Mesendoderm (in vitro differentiated cells): ENCODE measurements at regions not wholly inside any gene's neighbourhood (a gene's known extent, or its start where the extent isn't known, plus 50 kb on each side); places are given as distances from the start of the nearest gene placed in this dataset.

Experiments
- DNase-seq: peaks from one replicate; pipeline ENCODE4 v3.0.0; 2013
- H2AK5ac ChIP-seq: 2 replicates; pipeline ENCODE4 v1.6.1; 2013; ENCODE audit warnings: low read length, inconsistent platforms
- H2BK120ac ChIP-seq: 2 replicates; pipeline ENCODE4 v1.6.1; 2013; ENCODE audit warnings: low read depth, mild to moderate bottlenecking, low read length, moderate library complexity, mixed read lengths
- H2BK15ac ChIP-seq: replicated peaks from 2 replicates; pipeline ENCODE4 v1.6.1; 2013; ENCODE audit warnings: low read depth, mild to moderate bottlenecking, moderate library complexity
- H2BK5ac ChIP-seq: 2 replicates; pipeline ENCODE4 v1.6.1; 2013; ENCODE audit warnings: low read length, inconsistent platforms
- H3K18ac ChIP-seq: 2 replicates; pipeline ENCODE4 v1.6.1; 2013; ENCODE audit warnings: mild to moderate bottlenecking, low read length, mixed read lengths
- H3K23ac ChIP-seq: one replicate; pipeline ENCODE4 v1.6.1; 2013; ENCODE audit warnings: low read length
- H3K27ac ChIP-seq: 2 replicates; pipeline ENCODE4 v1.5.1; 2013; ENCODE audit warnings: low read depth, mild to moderate bottlenecking, inconsistent platforms, low read length, moderate library complexity
- H3K27me3 ChIP-seq: 2 replicates; pipeline ENCODE4 v1.6.1; 2013; ENCODE audit warnings: low read length, control low read depth, mild to moderate bottlenecking, inconsistent platforms; ENCODE audit not compliant: insufficient read depth, poor library complexity
- H3K36me3 ChIP-seq: 2 replicates; pipeline ENCODE4 v1.6.1; 2013; ENCODE audit warnings: low read length, inconsistent platforms; ENCODE audit not compliant: control insufficient read depth, insufficient read depth
- H3K4ac ChIP-seq: one replicate; pipeline ENCODE4 v1.6.1; 2013; ENCODE audit warnings: low read depth, mild to moderate bottlenecking, low read length, moderate library complexity
- H3K4me1 ChIP-seq: 2 replicates; pipeline ENCODE4 v1.6.1; 2013; ENCODE audit warnings: low read depth, low read length, inconsistent platforms; ENCODE audit not compliant: control insufficient read depth
- H3K4me2 ChIP-seq: 2 replicates; pipeline ENCODE4 v1.6.1; 2013; ENCODE audit warnings: low read length
- H3K4me3 ChIP-seq: 2 replicates; pipeline ENCODE4 v1.5.1; 2013; ENCODE audit warnings: mild to moderate bottlenecking, low read length
- H3K56ac ChIP-seq: one replicate; pipeline ENCODE4 v1.6.1; 2013; ENCODE audit warnings: low read length
- H3K79me1 ChIP-seq: 2 replicates; pipeline ENCODE4 v1.6.1; 2013; ENCODE audit warnings: low read length, inconsistent platforms
- H3K79me2 ChIP-seq: 2 replicates; pipeline ENCODE4 v1.6.1; 2013; ENCODE audit warnings: mild to moderate bottlenecking, low read length; ENCODE audit not compliant: control insufficient read depth, insufficient read depth
- H3K9ac ChIP-seq: 2 replicates; pipeline ENCODE4 v1.6.1; 2013; ENCODE audit warnings: low read length, inconsistent platforms
- H4K5ac ChIP-seq: one replicate; pipeline ENCODE4 v1.6.1; 2013; ENCODE audit warnings: low read length
- H4K8ac ChIP-seq: one replicate; pipeline ENCODE4 v1.6.1; 2013; ENCODE audit warnings: low read depth, mild to moderate bottlenecking, control low read depth, low read length, moderate library complexity
- WGBS: extraction: QIAGEN DNeasy Blood & Tissue Kit; methylation state at CpG from one replicate; pipeline ENCODE4 v1.1.7; 2013; ENCODE audit warnings: low lambda C conversion rate, missing lambda C conversion rate; ENCODE audit not compliant: insufficient coverage; ENCODE audit errors: extremely low coverage; 5-methylcytosine and 5-hydroxymethylcytosine counted together

DNA sequence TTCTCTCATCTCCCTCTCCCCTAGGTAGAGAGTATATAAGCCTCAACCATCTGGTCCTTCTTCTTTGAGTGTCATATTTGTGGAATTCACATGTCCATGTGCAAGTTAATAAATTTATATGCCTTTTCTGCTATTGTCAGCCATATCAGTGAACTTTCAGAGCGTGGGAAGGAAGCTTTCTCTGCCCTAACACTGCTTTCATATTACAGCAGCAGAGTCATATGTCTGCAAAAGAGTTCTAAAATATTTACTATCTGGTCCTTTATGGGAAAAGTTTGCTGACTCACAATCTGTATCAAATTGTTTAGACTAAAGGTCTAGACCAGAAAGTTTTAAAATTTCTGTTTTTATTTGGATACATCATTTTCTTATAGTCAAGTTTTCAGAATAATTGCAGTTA, 669.0 kb downstream of the LRRC70 start:
- H3K4me3 ChIP-seq: no peak overlapping the region
- no peaks in the 10 kb centered on the region for H3K27me3 ChIP-seq
- H2AK5ac ChIP-seq: no peak overlapping the region
- no peaks in the 10 kb centered on the region for H3K79me2 ChIP-seq
- no peak overlapping the region for H4K5ac ChIP-seq
- no peak overlapping the region for H3K4ac ChIP-seq
- H4K8ac ChIP-seq: no peak overlapping the region
- H3K27ac ChIP-seq: no peak overlapping the region
- no peak overlapping the region for H3K9ac ChIP-seq
- H2BK120ac ChIP-seq: no peak overlapping the region
- no peak overlapping the region for H3K23ac ChIP-seq
- H3K4me1 ChIP-seq: no peaks in the 10 kb centered on the region
- DNase-seq: no peak
- H3K4me2 ChIP-seq: no peak overlapping the region
- no peak overlapping the region for H3K18ac ChIP-seq
- whole genome bisulfite sequencing: no CpG with 5 or more reads among the region's 1 CpG
- H2BK15ac ChIP-seq: no peak overlapping the region
- H3K36me3 ChIP-seq: no peaks in the 10 kb centered on the region
- no peak overlapping the region for H2BK5ac ChIP-seq
- H3K56ac ChIP-seq: no peak overlapping the region
- no peaks in the 10 kb centered on the region for H3K79me1 ChIP-seq

DNA sequence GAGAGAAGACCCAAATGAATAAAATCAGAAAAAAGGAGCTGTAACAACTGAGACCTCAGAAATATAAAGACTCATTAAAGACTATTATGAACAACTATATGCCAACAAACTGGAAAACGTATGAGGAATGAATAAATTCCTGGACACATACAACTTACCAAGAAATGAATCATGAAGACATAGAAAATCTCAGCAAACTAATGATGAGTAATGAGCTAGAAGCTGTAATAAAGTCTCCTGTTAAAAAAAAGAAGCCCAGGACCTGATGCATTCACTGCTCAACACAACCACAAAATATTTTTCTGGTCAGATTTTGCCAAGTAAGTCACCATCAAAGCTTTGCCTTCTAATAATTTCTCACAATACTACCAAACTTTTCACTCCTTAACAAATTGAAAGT, 666.7 kb downstream of the LRRC70 start:
- H2BK15ac ChIP-seq: no peak overlapping the region
- H3K4me2 ChIP-seq: no peak overlapping the region
- no peak overlapping the region for H3K56ac ChIP-seq
- no CpG with 5 or more reads among the region's 1 CpG for WGBS
- no peak overlapping the region for H3K9ac ChIP-seq
- H3K27me3 ChIP-seq: no peaks in the 10 kb centered on the region
- DNase-seq: no peak
- no peak overlapping the region for H2BK5ac ChIP-seq
- H3K27ac ChIP-seq: no peak overlapping the region
- no peak overlapping the region for H3K4ac ChIP-seq
- H4K5ac ChIP-seq: no peak overlapping the region
- H3K18ac ChIP-seq: no peak overlapping the region
- no peak overlapping the region for H3K4me3 ChIP-seq
- no peak overlapping the region for H2BK120ac ChIP-seq
- H2AK5ac ChIP-seq: no peak overlapping the region
- no peaks in the 10 kb centered on the region for H3K4me1 ChIP-seq
- no peaks in the 10 kb centered on the region for H3K79me2 ChIP-seq
- H3K79me1 ChIP-seq: no peaks in the 10 kb centered on the region
- H3K23ac ChIP-seq: no peak overlapping the region
- H3K36me3 ChIP-seq: no peaks in the 10 kb centered on the region
- H4K8ac ChIP-seq: no peak overlapping the region

DNA sequence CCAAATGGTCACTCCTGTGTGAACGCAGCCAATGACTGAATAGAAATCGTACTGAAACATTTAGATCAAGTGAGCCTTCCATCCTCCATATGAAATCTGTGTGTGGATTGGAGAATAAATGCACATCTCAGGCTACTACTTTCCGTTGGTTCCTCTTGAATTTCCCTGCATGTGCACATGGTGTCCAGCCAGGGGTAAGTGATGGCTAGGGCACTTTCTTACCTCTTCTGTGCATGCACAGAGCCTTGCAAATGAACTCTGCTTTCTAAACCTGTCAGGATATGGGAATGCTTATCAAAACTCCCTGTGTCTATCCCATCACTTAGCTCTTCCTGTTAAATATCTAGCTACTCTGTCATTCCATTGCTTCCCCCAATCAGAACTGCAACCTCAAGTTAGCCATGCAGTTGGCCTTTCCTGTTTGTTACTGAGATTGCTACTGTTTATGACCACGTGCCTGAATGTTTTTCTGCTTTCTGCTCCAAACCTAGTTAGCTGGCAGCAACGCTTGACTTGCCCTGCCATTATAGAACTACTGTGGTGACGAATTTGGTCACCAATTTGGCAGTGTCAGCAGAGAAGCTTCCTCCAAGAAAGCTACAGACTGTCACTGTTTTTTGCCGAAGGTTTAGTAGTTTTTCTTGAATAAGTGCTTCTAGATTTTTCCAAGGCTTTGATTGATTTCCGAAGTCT, 661.6 kb downstream of the LRRC70 start:
- no CpG with 5 or more reads among the region's 8 CpGs for WGBS
- Histone ChIP-seq H3K79me2 (no peaks in the 10 kb centered on the region), H3K4me3 (no peak overlapping the region), H2AK5ac (no peak overlapping the region), H2BK120ac (no peak overlapping the region), H2BK5ac (no peak overlapping the region), H3K23ac (no peak overlapping the region), H3K4ac (no peak overlapping the region), H3K4me1 (no peaks in the 10 kb centered on the region), H3K36me3 (no peaks in the 10 kb centered on the region), H3K56ac (no peak overlapping the region), H4K8ac (no peak overlapping the region), H4K5ac (no peak overlapping the region), H3K27ac (no peak overlapping the region), H3K27me3 (no peaks in the 10 kb centered on the region), H3K18ac (no peak overlapping the region), H3K79me1 (no peaks in the 10 kb centered on the region), H3K9ac (no peak overlapping the region), H3K4me2 (no peak overlapping the region), H2BK15ac (no peak overlapping the region)
- no peak for DNase-seq

DNA sequence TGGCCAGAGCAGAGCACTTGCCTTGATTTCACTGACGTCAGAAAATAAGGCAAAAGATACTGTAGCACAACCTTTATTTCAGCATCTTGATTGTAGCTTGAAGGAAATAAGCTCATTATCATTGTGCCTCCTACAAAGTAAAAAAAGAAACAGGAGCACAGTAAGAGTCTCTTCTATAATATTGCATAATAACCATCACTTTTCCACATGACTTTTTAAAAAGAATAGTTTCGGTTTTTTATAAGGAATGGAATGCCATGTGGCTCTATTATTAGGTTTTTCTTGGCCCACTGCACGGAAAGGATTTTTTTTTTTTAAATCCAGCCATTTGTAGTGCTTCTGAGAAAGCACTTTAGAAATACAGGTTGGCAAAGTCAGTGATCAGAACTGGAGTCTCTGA, 655.3 kb downstream of the LRRC70 start:
- Histone ChIP-seq H3K4me1 (no peaks in the 10 kb centered on the region), H4K5ac (no peak overlapping the region), H2AK5ac (no peak overlapping the region), H3K23ac (no peak overlapping the region), H2BK15ac (no peak overlapping the region), H4K8ac (no peak overlapping the region), H3K9ac (no peak overlapping the region), H3K4me3 (no peak overlapping the region), H3K56ac (no peak overlapping the region), H3K4ac (no peak overlapping the region), H3K79me1 (no peaks in the 10 kb centered on the region), H3K27ac (no peak overlapping the region), H3K4me2 (no peak overlapping the region), H2BK5ac (no peak overlapping the region), H2BK120ac (no peak overlapping the region), H3K27me3 (no peaks in the 10 kb centered on the region), H3K36me3 (no peaks in the 10 kb centered on the region), H3K18ac (no peak overlapping the region), H3K79me2 (no peaks in the 10 kb centered on the region)
- WGBS: no CpG with 5 or more reads among the region's 3 CpGs
- DNase-seq: no peak

DNA sequence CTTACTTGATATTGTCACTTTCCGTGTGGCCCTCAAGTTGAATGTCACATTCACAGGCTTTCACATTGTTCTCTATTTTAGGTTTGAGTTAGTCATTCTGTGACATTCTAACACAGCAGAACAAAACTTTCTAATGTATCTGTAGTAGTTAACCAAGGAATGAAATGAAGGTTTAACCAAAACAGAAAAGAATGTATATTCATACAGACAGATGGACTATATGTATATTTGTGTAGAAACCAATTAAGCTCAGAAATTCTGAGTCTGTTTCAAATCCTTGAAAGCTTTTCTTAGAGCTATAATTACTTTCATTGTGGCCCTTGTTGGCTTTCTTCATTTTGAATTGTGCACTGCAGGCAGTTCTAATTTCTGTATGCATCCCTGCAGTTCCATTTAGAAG, 654.7 kb downstream of the LRRC70 start:
- no peak overlapping the region for H3K56ac ChIP-seq
- H3K36me3 ChIP-seq: no peaks in the 10 kb centered on the region
- no peaks in the 10 kb centered on the region for H3K27me3 ChIP-seq
- no peak overlapping the region for H3K4ac ChIP-seq
- no peak overlapping the region for H4K5ac ChIP-seq
- H3K4me2 ChIP-seq: no peak overlapping the region
- H3K27ac ChIP-seq: no peak overlapping the region
- H3K18ac ChIP-seq: no peak overlapping the region
- no peak overlapping the region for H3K23ac ChIP-seq
- H2AK5ac ChIP-seq: no peak overlapping the region
- no peaks in the 10 kb centered on the region for H3K79me1 ChIP-seq
- no peak overlapping the region for H4K8ac ChIP-seq
- no peak overlapping the region for H2BK120ac ChIP-seq
- H2BK5ac ChIP-seq: no peak overlapping the region
- DNase-seq: no peak
- no peak overlapping the region for H3K4me3 ChIP-seq
- H2BK15ac ChIP-seq: no peak overlapping the region
- H3K79me2 ChIP-seq: no peaks in the 10 kb centered on the region
- WGBS: no CpG with 5 or more reads among the region's 1 CpG
- no peak overlapping the region for H3K9ac ChIP-seq
- H3K4me1 ChIP-seq: no peaks in the 10 kb centered on the region

DNA sequence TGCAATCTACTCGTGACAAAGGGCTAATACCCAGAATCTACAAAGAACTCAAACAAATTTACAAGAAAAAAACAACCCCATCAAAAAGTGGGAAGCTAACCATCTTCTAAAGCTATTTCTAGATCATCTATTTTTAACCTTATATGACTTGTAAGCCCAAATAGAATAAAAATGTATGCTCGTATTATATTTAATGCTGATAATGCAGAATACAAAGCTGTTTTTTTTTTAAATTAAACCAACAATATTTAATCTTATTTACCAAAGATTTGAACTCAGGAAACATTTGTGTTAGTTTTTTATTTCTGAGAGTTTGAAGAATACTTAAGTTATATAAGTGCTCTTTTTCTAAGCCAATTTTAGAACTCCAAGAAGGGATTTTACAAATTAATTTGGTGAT, 652.1 kb downstream of the LRRC70 start:
- no peak overlapping the region for H2AK5ac ChIP-seq
- H3K4me2 ChIP-seq: no peak overlapping the region
- no peaks in the 10 kb centered on the region for H3K79me2 ChIP-seq
- WGBS: no CpG with 5 or more reads among the region's 2 CpGs
- no peak overlapping the region for H3K23ac ChIP-seq
- no peaks in the 10 kb centered on the region for H3K4me1 ChIP-seq
- H3K79me1 ChIP-seq: no peaks in the 10 kb centered on the region
- H2BK15ac ChIP-seq: no peak overlapping the region
- no peak overlapping the region for H3K18ac ChIP-seq
- H3K4me3 ChIP-seq: no peak overlapping the region
- H4K5ac ChIP-seq: no peak overlapping the region
- no peak overlapping the region for H3K27ac ChIP-seq
- H2BK120ac ChIP-seq: no peak overlapping the region
- DNase-seq: no peak
- H2BK5ac ChIP-seq: no peak overlapping the region
- no peak overlapping the region for H4K8ac ChIP-seq
- no peak overlapping the region for H3K4ac ChIP-seq
- no peak overlapping the region for H3K9ac ChIP-seq
- no peak overlapping the region for H3K56ac ChIP-seq
- no peaks in the 10 kb centered on the region for H3K27me3 ChIP-seq
- no peaks in the 10 kb centered on the region for H3K36me3 ChIP-seq
